GM19467 (cell line): ENCODE measurements at regions not wholly inside any gene's neighbourhood (a gene's known extent, or its start where the extent isn't known, plus 50 kb on each side); places are given as distances from the start of the nearest gene placed in this dataset.
"Not testable (repeated sequence)": the region's sequence is repeated elsewhere in the genome, so short reads cannot be mapped to it uniquely, and the experiment has no call there.

Source experiments
- ATAC-seq: cut with Tn5 transposase; IDR thresholded peaks from one replicate; pipeline ENCODE4 v1.9.1; 2021; ENCODE audit warnings: mild to moderate bottlenecking, moderate library complexity; ENCODE audit not compliant: unreplicated experiment

- no peak for ATAC-seq
These were observed 272.3 kb upstream of the SEMA3C start for GRCh38 chr7:81190997-81191768.

- ATAC-seq: no peak
These were observed 268.9 kb upstream of the SEMA3C start for GRCh38 chr7:81187753-81188152.

- no peak for ATAC-seq
These were observed 267.8 kb upstream of the SEMA3C start for GRCh38 chr7:81186691-81187090.

- no peak for ATAC-seq
These were observed 266.2 kb upstream of the SEMA3C start for GRCh38 chr7:81185072-81185471.

GRCh38 chr7:81183326-81183725 is 264.5 kb upstream of the SEMA3C start:
- no peak for ATAC-seq

GRCh38 chr7:81182056-81182455 is 263.2 kb upstream of the SEMA3C start:
- not testable (repeated sequence) for ATAC-seq

- ATAC-seq: no peak
These were observed 262.2 kb upstream of the SEMA3C start for GRCh38 chr7:81181066-81181465.

- no peak for ATAC-seq
These were observed 261.7 kb upstream of the SEMA3C start for GRCh38 chr7:81180573-81180972.

GRCh38 chr7:81175275-81175940 is 256.6 kb upstream of the SEMA3C start:
- ATAC-seq: no peak

GRCh38 chr7:81173766-81174281 is 255.0 kb upstream of the SEMA3C start:
- no peak for ATAC-seq

- ATAC-seq: no peak
These were observed 251.4 kb upstream of the SEMA3C start for GRCh38 chr7:81170291-81170690.

GRCh38 chr7:81167934-81168333 is 249.1 kb upstream of the SEMA3C start:
- ATAC-seq: no peak

GRCh38 chr7:81165070-81165469 is 246.2 kb upstream of the SEMA3C start:
- no peak for ATAC-seq

GRCh38 chr7:81162771-81163525 is 244.1 kb upstream of the SEMA3C start:
- no peak for ATAC-seq

- no peak for ATAC-seq
These were observed 243.4 kb upstream of the SEMA3C start for GRCh38 chr7:81162234-81162633.

GRCh38 chr7:81161451-81162075 is 242.7 kb upstream of the SEMA3C start:
- no peak for ATAC-seq

- no peak for ATAC-seq
These were observed 240.6 kb upstream of the SEMA3C start for GRCh38 chr7:81159402-81159801.

- no peak for ATAC-seq
These were observed 239.3 kb upstream of the SEMA3C start for GRCh38 chr7:81158189-81158588.

- ATAC-seq: no peak
These were observed 237.0 kb upstream of the SEMA3C start for GRCh38 chr7:81155654-81156373.

- no peak for ATAC-seq
These were observed 235.7 kb upstream of the SEMA3C start for GRCh38 chr7:81154565-81154964.
